HG02798 (cell line): ENCODE measurements at regions not wholly inside any gene's neighbourhood (a gene's known extent, or its start where the extent isn't known, plus 50 kb on each side); places are given as distances from the start of the nearest gene placed in this dataset.

ENCODE experiments used
- ATAC-seq: cut with Tn5 transposase; IDR thresholded peaks from one replicate; pipeline ENCODE4 v1.9.1; 2021; ENCODE audit warnings: mild to moderate bottlenecking; ENCODE audit not compliant: unreplicated experiment, poor library complexity

GRCh38 chr21:14737284-14737691 lies 191.2 kb upstream of the SAMSN1 start:
- ATAC-seq, result no peak

GRCh38 chr21:14736672-14737071 lies 190.6 kb upstream of the SAMSN1 start:
- no peak for ATAC-seq

GRCh38 chr21:14736162-14736561 lies 190.0 kb upstream of the SAMSN1 start:
- peak; percentile 78 for ATAC-seq

- no peak for ATAC-seq
Observed at GRCh38 chr21:14734833-14735232, 188.7 kb upstream of the SAMSN1 start.

GRCh38 chr21:14734191-14734590 lies 188.1 kb upstream of the SAMSN1 start:
- no peak for ATAC-seq

- ATAC-seq, result no peak
Observed at GRCh38 chr21:14725219-14725618, 179.1 kb upstream of the SAMSN1 start.

- ATAC-seq, result no peak
Observed at GRCh38 chr21:14722841-14723483, 176.8 kb upstream of the SAMSN1 start.

- ATAC-seq, result no peak
Observed at GRCh38 chr21:14720237-14720636, 174.1 kb upstream of the SAMSN1 start.

GRCh38 chr21:14718951-14719350 lies 172.8 kb upstream of the SAMSN1 start:
- ATAC-seq, result no peak

GRCh38 chr21:14716761-14717396 lies 170.8 kb upstream of the SAMSN1 start:
- ATAC-seq, result no peak

- no peak for ATAC-seq
Observed at GRCh38 chr21:14713109-14713508, 167.0 kb upstream of the SAMSN1 start.

- no peak for ATAC-seq
Observed at GRCh38 chr21:14712121-14712715, 166.1 kb upstream of the SAMSN1 start.

GRCh38 chr21:14711287-14711686 lies 165.2 kb upstream of the SAMSN1 start:
- no peak for ATAC-seq

GRCh38 chr21:14707511-14708020 lies 161.5 kb upstream of the SAMSN1 start:
- ATAC-seq, result no peak

- no peak for ATAC-seq
Observed at GRCh38 chr21:14706712-14707510, 160.8 kb upstream of the SAMSN1 start.

GRCh38 chr21:14699433-14700407 lies 153.6 kb upstream of the SAMSN1 start:
- no peak for ATAC-seq

- ATAC-seq, result no peak
Observed at GRCh38 chr21:14697769-14698168, 151.7 kb upstream of the SAMSN1 start.

- no peak for ATAC-seq
Observed at GRCh38 chr21:14694817-14695216, 148.7 kb upstream of the SAMSN1 start.

GRCh38 chr21:14693997-14694396 lies 147.9 kb upstream of the SAMSN1 start:
- no peak for ATAC-seq

- ATAC-seq, result no peak
Observed at GRCh38 chr21:14691914-14692313, 145.8 kb upstream of the SAMSN1 start.
